GM12874 (cell line): ENCODE measurements at regions not wholly inside any gene's neighbourhood (a gene's known extent, or its start where the extent isn't known, plus 50 kb on each side); places are given as distances from the start of the nearest gene placed in this dataset.

Source experiments
- TF ChIP-seq, protein P1 (sequence below): IDR thresholded peaks from 2 replicates; pipeline ENCODE4 v1.5.1; 2011; ENCODE audit warnings: low read depth, mild to moderate bottlenecking, control low read depth, low read length, moderate library complexity; ENCODE audit not compliant: insufficient read depth

DNA sequence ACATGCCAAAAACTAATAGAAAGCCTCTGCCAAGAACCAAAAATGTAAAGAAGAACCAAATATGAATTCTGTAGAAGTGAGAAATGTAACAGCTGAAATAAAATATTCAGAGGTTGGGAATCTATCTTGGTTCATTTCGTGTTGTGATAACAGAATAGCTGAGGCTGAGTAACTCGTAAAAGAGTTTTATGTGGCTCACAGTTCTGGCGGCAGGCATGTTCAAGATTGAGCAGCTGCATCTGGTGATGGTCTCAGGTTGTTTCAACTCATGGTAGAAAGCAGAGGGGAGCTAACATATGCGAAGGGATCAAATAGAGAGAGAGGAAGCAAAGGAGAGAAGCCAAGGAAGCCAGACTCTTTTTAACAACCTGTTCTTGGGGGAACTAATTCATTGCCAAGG, 717.2 kb downstream of the TNS3 start:
- TF ChIP-seq, protein P1, sequence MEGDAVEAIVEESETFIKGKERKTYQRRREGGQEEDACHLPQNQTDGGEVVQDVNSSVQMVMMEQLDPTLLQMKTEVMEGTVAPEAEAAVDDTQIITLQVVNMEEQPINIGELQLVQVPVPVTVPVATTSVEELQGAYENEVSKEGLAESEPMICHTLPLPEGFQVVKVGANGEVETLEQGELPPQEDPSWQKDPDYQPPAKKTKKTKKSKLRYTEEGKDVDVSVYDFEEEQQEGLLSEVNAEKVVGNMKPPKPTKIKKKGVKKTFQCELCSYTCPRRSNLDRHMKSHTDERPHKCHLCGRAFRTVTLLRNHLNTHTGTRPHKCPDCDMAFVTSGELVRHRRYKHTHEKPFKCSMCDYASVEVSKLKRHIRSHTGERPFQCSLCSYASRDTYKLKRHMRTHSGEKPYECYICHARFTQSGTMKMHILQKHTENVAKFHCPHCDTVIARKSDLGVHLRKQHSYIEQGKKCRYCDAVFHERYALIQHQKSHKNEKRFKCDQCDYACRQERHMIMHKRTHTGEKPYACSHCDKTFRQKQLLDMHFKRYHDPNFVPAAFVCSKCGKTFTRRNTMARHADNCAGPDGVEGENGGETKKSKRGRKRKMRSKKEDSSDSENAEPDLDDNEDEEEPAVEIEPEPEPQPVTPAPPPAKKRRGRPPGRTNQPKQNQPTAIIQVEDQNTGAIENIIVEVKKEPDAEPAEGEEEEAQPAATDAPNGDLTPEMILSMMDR, result no peak

DNA sequence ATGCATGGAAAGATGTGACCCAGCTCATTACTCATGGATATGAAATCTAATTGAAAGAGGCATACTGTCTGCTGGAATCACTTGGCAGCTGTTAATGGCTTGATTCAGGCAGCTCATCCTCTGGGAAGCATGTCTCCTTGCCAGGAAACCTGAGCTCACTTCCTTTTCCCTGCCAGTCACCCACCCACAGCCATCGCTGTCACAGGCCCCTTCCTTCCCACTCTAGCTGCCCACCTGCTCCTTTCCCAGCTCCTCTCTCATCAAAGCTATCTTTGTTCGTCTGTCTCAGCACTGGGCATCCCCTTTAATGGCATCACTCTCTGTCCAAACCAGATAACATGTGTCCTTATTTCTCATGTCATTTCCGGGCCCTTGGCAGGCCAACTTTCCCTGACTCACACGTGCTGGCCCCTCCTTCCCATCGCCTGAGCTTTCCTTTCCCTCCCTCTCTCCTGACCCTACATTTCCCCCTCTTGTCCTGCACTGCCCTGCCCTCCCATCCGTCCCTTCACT, 721.9 kb downstream of the TNS3 start:
- TF ChIP-seq, protein P1, result no peak

DNA sequence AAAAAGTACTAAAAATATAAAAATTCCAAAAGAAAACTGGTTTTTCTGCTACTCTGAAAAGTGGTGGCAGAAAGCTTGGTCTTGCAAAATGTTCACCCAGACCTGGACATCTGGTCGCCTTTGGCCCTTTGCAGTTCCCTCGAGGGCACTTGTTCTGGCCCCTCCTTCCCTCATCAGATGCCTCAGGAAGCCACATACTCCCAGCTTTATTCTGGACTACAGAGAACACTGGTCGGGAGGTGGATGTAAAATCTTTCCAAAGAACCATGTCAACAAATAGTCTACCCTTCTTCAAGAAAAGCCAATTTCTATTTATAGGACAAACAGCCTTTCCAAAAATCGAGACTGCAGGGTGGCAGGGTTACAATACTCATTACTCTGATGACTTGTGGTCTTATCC, 726.1 kb downstream of the TNS3 start:
- TF ChIP-seq, protein P1, result no peak

DNA sequence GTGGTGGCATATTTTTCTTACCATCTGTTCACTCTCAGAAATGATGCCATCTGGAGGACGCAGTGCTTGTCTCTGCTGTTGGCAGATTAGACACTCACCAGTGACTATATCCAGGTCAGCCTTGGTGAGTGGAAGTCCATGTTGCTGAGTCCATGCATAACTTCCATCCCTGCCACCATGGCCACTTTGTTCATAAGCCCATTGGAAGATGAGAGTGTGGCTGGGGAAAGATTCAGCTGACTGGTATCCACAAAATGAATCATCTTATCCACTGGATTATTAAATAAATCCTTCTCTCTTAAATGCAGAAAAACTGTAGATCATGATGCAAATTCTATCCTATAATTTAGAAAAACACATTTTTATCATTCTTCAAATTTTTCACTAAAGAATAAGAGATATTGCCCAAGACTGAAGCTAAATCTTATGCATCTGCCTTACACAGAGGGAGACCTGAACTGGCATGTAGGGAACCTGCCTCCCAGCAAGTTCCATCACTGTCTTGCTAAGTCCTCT, 726.9 kb downstream of the TNS3 start:
- TF ChIP-seq, protein P1, result no peak

DNA sequence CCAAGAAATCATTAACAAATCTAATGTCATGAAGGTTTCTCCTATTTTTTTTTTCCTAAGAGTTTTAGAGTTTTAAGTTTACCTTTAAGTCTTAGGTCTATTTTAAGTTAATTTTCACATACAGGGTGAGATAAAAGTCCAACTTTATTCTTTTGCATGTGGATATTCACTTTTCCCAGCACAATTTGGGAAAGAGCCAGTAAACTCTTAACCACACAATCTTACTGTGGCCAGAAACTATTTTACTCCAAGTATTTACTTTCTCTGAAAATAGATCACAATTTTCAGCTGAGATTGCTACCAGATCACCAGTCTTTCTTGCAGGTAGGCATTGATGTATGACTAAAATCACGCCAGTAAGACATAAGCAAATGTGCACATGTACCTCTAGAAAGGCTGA, 728.5 kb downstream of the TNS3 start:
- TF ChIP-seq, protein P1, result no peak

DNA sequence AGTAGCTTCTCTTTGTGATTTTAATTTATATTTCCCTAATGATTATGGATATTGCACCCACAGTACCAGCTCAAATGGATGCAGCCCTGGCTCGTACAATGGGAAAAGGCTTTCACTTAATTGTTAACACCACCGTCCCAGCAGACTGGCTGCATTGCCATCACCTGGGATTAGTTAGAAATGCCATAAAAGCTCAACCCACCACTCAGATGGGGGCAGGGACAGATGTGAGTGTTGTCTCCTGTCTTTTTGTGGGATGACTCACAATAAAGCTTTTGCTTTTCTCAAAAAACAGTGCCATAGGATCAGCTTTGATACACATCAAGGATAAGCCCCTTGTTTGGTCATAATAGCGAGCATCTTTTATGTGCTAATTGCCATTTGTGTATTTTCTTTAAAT, 729.1 kb downstream of the TNS3 start:
- TF ChIP-seq, protein P1, result no peak

DNA sequence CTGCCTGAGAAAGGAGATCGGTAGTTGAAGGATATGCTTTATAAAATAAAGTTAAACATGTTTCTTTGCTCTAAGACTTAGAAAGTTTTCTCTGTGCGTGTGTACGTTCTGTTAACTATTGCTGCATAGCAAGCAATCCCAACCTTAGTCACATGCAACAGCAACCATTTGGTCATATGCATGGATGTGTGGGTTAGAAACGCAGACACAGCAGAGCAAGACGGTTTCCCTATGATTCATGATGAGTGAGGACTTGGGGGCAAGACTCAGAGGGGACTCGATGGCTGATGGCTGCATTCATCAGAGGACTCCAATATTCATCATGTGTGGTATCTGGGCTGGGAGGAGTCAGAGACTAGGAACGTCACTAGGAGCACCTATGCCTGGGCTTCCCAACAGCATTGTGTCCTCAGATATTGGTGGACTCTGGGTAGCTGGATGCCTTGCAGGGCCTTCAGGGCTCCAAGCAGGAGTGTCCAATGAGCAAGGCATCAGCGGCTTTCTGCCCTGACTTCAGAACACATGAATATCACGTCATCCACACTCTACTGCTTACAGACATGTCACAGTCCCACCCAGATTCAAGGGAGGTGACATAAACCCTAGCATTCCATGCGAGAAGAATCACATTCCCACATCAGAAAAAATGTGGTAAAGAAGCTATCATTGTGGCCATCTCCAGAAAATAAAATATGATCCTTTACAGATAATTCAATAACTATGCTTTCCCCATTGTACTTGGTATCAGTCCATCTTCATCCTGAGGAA, 731.2 kb downstream of the TNS3 start:
- TF ChIP-seq, protein P1, result no peak
